Stomach smooth muscle (tissue), 2 donors: ENCODE measurements at regions not wholly inside any gene's neighbourhood (a gene's known extent, or its start where the extent isn't known, plus 50 kb on each side); places are given as distances from the start of the nearest gene placed in this dataset.

ENCODE experiments used
- H3K27ac ChIP-seq: one replicate; pipeline ENCODE4 v1.7.0; 2013; ENCODE audit warnings: mild to moderate bottlenecking, low read length, inconsistent platforms
- H3K27me3 ChIP-seq, 2 donors: one replicate each; pipeline ENCODE4 v1.7.0; 2013; ENCODE audit warnings: low read length in 2 of 2; ENCODE audit not compliant: insufficient read depth in 2 of 2, control insufficient read depth in 1 of 2
- H3K36me3 ChIP-seq, 2 donors: one replicate each; pipeline ENCODE4 v1.7.0; 2013; ENCODE audit warnings: low read length in 2 of 2; ENCODE audit not compliant: control insufficient read depth in 2 of 2, insufficient read depth in 2 of 2
- H3K4me1 ChIP-seq: one replicate; pipeline ENCODE4 v1.7.0; 2013; ENCODE audit warnings: low read length; ENCODE audit not compliant: control insufficient read depth, insufficient read depth
- H3K4me3 ChIP-seq, 2 donors: one replicate each; pipeline ENCODE4 v1.7.0; 2013; ENCODE audit warnings: low read length in 2 of 2
- H3K9ac ChIP-seq, 2 donors: one replicate each; pipeline ENCODE4 v1.7.0; 2013; ENCODE audit warnings: low read length in 2 of 2, mild to moderate bottlenecking in 1 of 2
- H3K9me3 ChIP-seq, 2 donors: one replicate each; pipeline ENCODE4 v1.7.0; 2013; ENCODE audit warnings: low read length in 2 of 2; ENCODE audit not compliant: control insufficient read depth in 2 of 2
- donor health status: healthy.
- donor health status: Pancreatic carcinoma.

DNA sequence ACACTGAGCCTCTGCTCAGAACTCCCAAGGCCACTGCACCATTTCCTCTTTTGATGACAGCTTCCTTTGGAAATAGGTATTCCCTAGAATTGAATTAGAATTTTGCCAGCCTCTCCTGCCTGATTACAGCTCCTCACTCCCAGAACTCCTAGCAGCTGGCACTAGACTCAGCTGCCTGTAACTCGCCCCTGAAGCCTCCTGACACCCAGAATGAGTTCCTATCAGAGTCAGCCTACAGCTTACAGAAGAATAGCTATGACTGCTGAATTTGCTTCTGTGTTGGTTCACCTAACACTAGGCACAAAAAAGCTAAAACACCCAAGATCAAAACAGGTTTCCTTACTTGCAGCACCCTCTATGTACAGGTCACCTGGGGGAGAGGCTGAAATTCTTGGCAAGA, 108.2 kb upstream of the PTPRM start:
- Histone ChIP-seq H3K9ac (no peak overlapping the region), H3K36me3 (no peaks in the 10 kb centered on the region), H3K27ac (peak overlapping the region; percentile 18), H3K4me3 (no peak overlapping the region), H3K4me1 (peaks cover 42% of the 10 kb centered on the region), H3K9me3 (peaks cover 0 to 2% of the 10 kb centered on the region in 2 donors), H3K27me3 (no peaks in the 10 kb centered on the region)

DNA sequence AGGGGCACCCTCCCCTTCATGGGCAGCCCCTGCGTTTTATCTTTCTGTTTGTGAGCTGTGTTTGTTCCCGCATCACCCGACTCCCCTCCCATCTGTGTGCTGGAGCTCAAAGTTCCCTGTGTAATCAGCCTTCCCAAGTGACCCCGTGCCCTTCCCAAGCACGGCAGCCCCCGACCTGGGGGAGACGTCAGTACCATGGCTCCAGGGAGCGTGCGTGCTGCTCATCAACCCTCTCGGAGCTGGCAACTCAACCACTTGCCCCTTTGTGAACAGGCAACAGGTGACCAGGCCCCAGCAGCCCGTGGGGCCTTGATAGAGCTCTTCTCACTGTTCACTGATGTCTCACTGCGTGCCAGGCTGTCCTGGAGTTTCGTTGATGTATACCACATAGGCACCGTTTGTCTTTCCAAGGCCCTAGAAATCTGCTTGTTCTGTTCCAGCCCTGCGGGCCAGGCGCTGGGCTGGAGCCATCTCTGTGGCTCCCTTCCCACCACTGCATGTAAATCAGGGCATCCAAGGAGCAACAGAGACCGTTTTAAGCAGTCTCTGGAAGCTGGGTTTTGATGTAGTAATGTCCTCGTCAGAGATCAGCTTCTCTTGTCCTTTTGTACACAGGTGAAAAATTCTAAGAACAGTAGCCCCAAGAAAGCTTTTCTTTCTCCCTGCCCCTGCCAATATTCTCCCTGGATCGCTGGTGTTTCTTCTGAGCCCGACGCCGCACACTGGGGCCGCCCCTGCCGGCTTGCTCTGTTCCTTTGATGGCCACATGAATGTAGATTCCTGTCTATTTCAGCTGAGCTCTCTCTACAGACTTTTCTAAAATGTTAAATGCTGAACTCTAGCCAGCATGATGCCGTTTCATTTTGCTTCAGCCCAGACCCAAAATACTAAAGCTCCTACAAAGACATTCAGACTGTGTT, 107.0 kb upstream of the PTPRM start:
- Histone ChIP-seq H3K27me3 (no peaks in the 10 kb centered on the region), H3K9me3 (peaks cover 0 to 2% of the 10 kb centered on the region in 2 donors), H3K27ac (peak overlapping the region; percentile 91), H3K36me3 (no peaks in the 10 kb centered on the region), H3K9ac (peak overlapping the region; percentile 45 to 62), H3K4me3 (peak overlapping the region; percentile 40 to 49), H3K4me1 (peaks cover 46% of the 10 kb centered on the region)

DNA sequence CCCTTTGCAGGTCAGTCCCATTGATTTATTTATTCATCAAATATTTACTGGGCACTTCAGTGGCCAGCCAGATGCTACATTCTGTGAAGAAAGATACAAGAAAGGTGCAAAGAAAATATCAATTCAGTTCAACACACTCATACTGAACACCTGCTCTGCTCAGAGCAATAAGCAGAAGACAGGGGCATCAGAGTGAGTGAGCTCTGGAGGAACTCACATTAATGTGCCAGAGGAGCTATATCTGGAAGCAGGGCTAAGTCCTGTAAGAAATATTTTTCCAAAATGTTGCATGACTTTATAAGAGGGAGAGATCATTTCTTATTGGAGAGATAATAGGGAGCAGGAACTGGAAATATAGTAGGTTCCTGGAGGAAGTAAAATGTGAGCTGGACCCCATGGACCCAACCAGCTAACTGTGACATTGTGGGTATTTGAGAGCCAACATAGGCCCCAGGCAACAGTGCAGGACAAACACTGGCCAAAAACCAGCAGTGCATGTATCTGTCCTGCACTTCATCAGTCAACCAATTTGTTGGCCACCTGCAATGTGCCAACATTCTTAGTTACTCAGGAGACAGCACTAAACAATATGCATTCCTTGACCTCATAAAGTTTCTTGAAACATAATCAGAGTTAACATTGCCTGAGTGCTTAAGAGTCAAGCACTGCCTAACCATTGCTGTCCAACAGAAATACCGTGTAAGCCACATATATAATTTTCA, 102.7 kb upstream of the PTPRM start:
- H3K27ac ChIP-seq = peak overlapping the region; percentile 84
- peak overlapping the region; percentile 7 to 29 for H3K4me3 ChIP-seq
- H3K36me3 ChIP-seq = no peaks in the 10 kb centered on the region
- no peaks in the 10 kb centered on the region for H3K27me3 ChIP-seq
- no peak overlapping the region for H3K9ac ChIP-seq
- peaks cover 46% of the 10 kb centered on the region for H3K4me1 ChIP-seq
- H3K9me3 ChIP-seq = peaks cover 0 to 2% of the 10 kb centered on the region in 2 donors

DNA sequence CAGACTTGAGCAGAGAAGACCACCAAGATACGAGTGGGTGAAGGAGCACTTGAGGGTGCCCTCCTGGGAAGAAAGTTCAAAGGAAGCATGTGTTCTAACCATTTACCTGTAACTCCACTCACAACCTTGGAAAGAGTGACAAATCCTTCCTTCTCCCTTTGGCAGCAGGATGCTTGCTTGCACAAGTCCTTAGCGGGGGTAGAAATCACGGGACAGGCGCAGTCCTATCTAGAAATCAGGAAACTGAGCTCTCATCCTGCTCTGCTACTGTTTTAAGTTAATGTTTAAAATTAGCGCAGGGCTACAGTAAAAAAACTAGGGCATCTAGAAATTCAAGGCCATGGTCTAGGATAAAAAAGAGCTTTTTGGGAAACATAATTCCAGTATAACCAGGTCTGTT, 100.9 kb upstream of the PTPRM start:
- Histone ChIP-seq H3K4me3 (no peak overlapping the region), H3K27ac (no peak overlapping the region), H3K36me3 (no peaks in the 10 kb centered on the region), H3K9ac (no peak overlapping the region), H3K27me3 (no peaks in the 10 kb centered on the region), H3K4me1 (peaks cover 38% of the 10 kb centered on the region), H3K9me3 (peaks cover 0 to under 1% of the 10 kb centered on the region in 2 donors)

DNA sequence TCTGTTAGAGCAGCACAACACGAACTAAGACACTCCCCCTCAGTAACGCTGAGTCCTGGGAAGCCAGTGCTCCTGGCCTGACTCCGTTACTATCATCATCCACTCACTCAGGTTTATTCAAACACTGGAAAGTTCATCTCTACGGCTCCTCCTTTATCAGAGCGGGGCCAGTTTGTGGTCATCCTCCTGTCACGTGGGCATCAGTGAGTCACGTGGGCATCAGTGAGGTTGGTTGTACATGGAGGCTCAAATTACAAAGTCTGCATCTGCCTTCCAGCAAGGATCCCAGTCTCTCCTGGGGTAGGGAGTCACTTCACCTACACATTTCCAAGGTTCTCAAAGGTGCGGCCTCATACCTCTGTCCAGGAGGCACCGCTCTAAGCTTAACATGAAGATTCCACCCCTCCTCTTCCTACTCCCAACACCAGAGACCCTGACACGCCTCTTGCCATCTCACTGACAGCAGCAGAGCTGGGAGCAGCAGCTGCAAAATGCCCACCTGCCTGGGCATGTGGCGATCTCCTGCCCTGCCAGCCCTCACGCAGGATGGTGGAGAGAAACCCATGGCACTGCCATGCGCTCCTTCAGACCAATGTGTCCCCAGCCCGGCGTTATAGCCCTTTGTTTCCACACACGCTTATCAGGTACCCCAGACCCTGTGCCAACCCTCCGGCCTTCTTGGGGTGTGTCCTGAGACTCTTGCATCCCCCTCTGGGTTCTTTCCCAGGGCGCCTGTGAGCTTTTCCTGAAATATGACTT, 99.2 kb upstream of the PTPRM start:
- Histone ChIP-seq H3K9ac (no peak overlapping the region), H3K36me3 (no peaks in the 10 kb centered on the region), H3K9me3 (no peaks in the 10 kb centered on the region), H3K4me1 (peaks cover 32% of the 10 kb centered on the region), H3K27me3 (no peaks in the 10 kb centered on the region), H3K27ac (no peak overlapping the region), H3K4me3 (no peak overlapping the region)

DNA sequence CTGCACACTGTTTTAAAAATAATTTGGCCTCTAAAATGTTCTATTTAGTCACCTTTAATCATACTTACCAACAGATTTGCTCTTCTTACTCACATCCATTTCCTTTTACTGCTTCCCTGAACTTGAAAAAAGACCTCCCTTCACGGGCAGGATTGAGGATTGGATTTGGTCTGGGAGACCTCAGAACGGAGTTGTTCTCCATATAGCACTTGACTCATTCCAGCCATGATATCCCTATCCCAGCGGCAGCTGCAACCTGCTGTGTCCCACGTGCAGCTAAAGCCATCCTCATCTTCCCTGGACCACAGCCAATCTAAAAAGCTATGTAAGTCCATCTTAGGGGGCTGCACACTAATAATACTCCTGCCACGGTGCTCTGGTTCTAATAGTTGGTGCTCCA, 97.0 kb upstream of the PTPRM start:
- H3K36me3 ChIP-seq = no peaks in the 10 kb centered on the region
- H3K9me3 ChIP-seq = no peaks in the 10 kb centered on the region
- H3K27ac ChIP-seq = no peak overlapping the region
- no peak overlapping the region for H3K9ac ChIP-seq
- no peaks in the 10 kb centered on the region for H3K27me3 ChIP-seq
- no peak overlapping the region for H3K4me3 ChIP-seq
- peaks cover 18% of the 10 kb centered on the region for H3K4me1 ChIP-seq

DNA sequence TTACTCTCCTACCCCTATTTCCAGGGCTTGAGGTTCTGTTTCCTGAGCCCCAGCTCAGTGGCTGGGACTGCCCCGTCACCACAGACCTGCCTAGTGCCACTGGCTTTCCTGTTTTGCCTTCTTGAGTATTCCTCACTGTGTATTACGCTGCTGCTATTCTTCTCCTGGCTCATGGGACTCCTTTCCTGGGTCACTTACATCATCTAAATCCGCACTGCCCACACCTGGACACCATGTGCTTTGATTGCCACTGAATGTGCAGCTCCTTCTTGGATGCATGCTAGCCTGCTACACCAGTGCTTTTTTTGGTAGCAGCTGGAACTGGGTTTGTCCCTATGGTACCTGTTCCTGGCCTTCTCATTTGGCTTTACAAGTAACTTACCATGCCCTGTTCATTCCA, 96.6 kb upstream of the PTPRM start:
- H3K9me3 ChIP-seq = no peaks in the 10 kb centered on the region
- no peak overlapping the region for H3K27ac ChIP-seq
- H3K27me3 ChIP-seq = no peaks in the 10 kb centered on the region
- H3K4me3 ChIP-seq = no peak overlapping the region
- no peak overlapping the region for H3K9ac ChIP-seq
- H3K36me3 ChIP-seq = no peaks in the 10 kb centered on the region
- H3K4me1 ChIP-seq = peaks cover 17% of the 10 kb centered on the region

DNA sequence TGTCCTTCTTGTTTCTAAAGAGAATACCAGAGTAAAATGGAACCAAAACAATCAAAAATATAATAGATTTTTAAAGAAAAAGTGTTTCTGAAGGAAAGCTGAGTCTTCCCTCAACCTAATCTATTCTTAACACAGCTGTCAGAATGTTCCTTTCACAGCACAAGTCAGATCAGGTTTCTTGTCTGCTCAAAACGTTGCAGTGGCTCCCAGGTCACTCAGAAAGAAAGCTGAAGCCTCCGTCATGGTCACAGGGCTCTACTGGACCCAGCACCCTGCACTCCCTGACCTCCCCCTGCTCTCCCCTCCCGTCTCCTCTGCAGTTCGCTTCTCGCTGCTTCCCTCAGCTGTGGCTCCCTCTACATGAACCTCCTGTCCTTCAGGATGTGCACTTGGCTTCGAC, 90.7 kb upstream of the PTPRM start:
- Histone ChIP-seq H3K4me1 (no peaks in the 10 kb centered on the region), H3K9me3 (no peaks in the 10 kb centered on the region), H3K27ac (no peak overlapping the region)

DNA sequence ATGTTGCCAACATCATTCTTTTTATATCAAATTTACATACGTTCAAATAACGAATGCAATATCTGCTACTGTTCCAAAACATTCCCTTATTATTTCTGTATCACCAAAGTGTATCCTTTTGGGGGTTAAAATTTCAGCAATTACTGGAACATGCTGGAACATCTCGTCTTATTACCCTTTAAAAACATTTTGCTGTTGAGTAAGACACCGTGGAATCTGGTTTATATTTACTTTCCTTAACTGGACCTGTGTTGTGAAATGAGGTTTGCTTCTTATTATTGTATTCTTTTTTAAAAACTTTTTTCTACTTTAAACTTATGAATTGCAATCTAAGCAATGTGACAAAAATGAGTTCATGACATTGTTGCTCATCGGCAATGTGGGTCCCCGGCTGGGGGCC, 87.4 kb upstream of the PTPRM start:
- Histone ChIP-seq H3K9ac (no peak overlapping the region), H3K9me3 (no peaks in the 10 kb centered on the region), H3K4me1 (peaks cover 5% of the 10 kb centered on the region), H3K27ac (no peak overlapping the region), H3K4me3 (no peak overlapping the region), H3K27me3 (no peaks in the 10 kb centered on the region), H3K36me3 (no peaks in the 10 kb centered on the region)

More for the DNA sequence above, 90.7 kb upstream of the PTPRM start:
- no peaks in the 10 kb centered on the region for H3K36me3 ChIP-seq
- H3K4me3 ChIP-seq = no peak overlapping the region
- H3K9ac ChIP-seq = no peak overlapping the region
- no peaks in the 10 kb centered on the region for H3K27me3 ChIP-seq

DNA sequence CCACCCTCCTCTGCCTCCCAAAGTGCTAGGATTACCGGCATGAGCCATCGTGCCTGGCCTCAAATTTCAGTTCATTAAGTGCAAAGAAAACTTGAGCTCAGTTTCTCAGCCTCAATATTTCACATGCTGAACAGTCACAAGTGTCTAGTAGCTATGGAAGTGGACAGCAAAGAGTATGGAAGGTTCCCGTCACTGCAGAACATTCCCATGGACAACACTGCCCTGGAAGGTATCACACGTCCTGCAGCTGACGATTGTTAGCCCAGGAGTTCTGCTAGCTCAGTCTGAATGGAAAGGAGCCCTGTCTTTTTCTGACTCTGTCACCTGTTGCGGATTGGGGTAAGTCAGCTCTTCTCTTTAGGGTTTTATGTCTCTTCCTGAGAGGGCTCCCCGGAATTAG, 86.2 kb upstream of the PTPRM start:
- H3K4me3 ChIP-seq = no peak overlapping the region
- H3K27ac ChIP-seq = no peak overlapping the region
- no peaks in the 10 kb centered on the region for H3K9me3 ChIP-seq
- H3K9ac ChIP-seq = no peak overlapping the region
- H3K4me1 ChIP-seq = peaks cover 13% of the 10 kb centered on the region
- no peaks in the 10 kb centered on the region for H3K27me3 ChIP-seq
- no peaks in the 10 kb centered on the region for H3K36me3 ChIP-seq
